HG02588 (cell line): ENCODE measurements at regions not wholly inside any gene's neighbourhood (a gene's known extent, or its start where the extent isn't known, plus 50 kb on each side); places are given as distances from the start of the nearest gene placed in this dataset.

Experiments
- ATAC-seq: cut with Tn5 transposase; IDR thresholded peaks from one replicate; pipeline ENCODE4 v1.9.1; 2021; ENCODE audit warnings: mild to moderate bottlenecking, moderate library complexity; ENCODE audit not compliant: unreplicated experiment

- peak; percentile 94 for ATAC-seq
Measured at GRCh38 chr18:60146220-60146960, 226.2 kb downstream of the MC4R start.

GRCh38 chr18:60145776-60146175 is 226.8 kb downstream of the MC4R start:
- ATAC-seq = peak; percentile 21

GRCh38 chr18:60134806-60135205 is 235.0 kb downstream of the PMAIP1 start:
- no peak for ATAC-seq

- no peak for ATAC-seq
Measured at GRCh38 chr18:60130284-60130683, 230.5 kb downstream of the PMAIP1 start.

GRCh38 chr18:60123031-60123430 is 223.2 kb downstream of the PMAIP1 start:
- no peak for ATAC-seq

GRCh38 chr18:60122339-60122738 is 222.5 kb downstream of the PMAIP1 start:
- no peak for ATAC-seq

- no peak for ATAC-seq
Measured at GRCh38 chr18:60120231-60120750, 220.5 kb downstream of the PMAIP1 start.

DNA sequence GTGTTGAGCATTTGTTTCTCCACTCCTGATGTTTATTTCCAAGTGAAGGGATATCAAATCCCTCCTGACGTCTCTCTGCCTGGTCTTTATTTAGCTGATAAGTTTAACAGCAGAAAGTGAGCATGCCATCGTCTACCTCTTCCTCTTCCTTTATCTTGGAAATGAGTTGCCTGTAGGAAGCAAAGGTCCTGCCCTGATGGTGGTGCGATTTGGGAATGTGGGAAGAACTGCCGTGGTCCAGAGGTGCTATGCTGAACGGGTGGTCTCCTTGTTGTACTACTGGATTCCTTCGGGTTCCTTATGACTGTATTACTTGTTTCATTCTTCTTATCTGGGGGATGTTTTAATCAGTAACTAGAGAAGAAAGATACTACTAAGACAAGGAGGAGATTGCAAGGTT is 217.5 kb downstream of the PMAIP1 start:
- ATAC-seq = no peak

DNA sequence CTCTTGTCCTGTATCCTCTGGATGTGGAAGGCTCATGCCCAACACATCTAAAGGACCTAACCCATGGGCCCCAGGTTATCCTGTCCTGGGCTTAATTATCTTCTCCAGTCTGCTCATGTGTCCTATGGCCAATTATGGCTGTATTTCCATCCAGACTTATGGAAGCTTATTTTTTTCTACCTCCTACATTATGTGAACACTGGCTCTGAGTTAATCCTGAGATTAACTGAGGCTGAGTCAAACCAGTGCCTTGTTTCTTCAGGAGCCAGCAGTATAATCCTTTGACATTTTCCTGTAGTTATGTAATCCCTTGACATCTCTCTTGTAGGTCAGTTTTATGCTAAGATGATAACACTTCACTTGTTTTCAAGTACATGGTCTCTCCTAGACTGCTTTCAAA is 213.6 kb downstream of the PMAIP1 start:
- no peak for ATAC-seq

DNA sequence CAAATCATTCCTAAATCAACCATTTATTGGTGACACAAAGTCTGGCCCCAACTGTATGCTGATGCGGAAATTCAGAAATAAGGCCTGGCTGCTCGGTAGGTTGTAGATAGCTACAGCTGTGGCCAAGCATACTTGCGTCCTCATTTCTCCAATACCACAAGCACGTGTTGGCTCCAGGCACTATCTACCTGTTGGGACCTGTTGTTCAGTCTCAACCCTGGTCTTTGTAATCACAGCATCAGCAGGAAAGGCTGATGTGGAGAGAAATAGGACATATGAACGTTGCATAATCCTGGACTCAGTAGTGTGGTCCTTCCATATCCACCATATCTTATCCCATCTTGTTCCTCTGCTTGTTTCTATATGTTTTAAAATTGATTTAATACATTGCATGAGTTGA is 212.6 kb downstream of the PMAIP1 start:
- ATAC-seq = no peak

DNA sequence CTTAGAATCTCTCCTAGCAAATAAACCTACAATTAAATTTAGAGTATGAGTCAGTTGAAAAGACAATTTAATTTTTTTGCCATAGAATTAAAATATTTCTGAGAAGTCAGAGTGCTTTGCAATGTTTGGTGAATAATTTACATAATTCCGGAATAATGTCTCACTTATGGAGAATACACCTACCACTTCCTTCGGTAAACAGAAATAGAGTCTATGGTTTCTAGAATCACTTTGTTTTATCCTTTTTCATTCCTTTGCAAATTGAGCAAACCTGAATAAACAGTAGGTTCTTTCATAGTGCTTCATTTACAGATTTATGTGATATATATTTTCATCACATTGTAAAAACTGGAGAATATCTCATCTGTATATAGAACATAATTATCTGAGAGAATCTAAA is 211.7 kb downstream of the PMAIP1 start:
- ATAC-seq = no peak

DNA sequence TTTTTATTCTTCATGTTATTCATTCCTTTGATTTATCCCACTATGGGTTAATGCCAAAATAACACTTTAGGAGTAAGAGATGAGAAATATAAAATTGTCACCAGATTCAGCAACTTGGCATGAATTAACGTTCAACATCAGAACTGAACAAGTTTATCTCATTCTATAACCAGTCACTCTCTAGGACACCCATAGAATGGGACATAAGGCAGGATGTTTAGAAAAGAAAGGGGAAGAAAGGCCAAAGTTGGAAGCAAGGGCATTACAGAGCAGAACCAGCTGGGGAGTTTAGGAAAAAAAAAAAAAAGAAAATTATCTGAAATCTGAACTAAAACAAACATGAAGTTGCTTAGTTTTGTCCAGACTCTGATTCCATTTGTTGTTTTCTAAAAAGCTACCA is 211.0 kb downstream of the PMAIP1 start:
- no peak for ATAC-seq

DNA sequence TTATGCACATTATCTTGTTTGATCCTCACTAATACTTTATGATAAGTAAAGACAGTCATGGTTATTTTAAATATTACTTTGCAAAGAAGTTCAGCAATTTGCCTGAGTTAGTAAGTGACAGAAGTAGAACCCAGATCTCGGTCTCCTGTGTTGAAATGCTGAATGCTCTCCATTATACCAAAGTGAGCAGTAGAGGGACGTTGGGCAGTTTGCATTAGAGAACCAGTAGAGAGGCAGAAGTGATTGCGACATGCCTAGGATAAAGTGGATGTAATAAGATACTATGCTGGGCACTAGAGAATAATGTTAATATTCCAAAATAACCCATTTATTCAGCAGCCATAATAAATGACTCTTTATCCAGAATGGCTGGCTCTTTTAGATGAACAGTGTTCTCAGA is 201.0 kb downstream of the PMAIP1 start:
- ATAC-seq = no peak

DNA sequence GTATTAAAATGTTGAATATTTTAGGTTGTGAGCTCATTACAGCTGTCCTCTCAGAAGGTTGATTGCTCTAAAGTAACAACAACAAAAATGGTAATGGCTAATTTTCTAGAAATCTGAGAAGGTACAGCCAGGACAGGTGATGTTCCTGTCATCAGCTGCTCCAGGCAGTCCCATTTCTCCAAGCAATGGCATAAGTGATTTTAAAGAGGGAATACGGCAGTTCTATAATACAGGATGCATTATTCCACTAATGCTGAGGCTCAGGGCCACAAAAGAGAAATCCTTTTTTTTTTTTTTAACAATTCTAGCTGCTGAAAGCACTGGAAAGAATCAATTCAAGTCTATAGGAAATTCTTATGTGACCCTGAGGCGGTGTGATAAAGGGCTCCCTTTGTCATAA is 199.9 kb downstream of the PMAIP1 start:
- ATAC-seq = no peak

GRCh38 chr18:60096428-60096827 is 196.6 kb downstream of the PMAIP1 start:
- ATAC-seq = no peak

GRCh38 chr18:60092073-60092472 is 192.3 kb downstream of the PMAIP1 start:
- ATAC-seq = no peak

DNA sequence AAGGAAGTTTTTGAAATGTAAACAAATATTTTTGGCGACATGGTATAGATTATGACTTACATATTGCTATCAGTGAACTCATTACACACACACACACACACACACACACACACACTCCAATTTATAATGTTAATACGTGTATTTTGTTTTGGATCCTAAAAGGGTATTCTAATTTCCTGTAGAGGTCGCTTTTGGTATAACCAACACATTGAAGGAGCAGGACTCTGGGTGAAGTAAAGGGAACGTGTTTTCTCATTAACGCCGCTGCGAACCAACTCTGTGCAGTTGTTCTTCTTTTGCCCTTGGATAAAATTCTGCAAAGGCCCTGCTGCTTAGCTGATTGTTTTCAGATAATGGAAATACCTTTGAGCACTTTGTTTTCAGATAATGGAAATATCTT is 190.4 kb downstream of the PMAIP1 start:
- ATAC-seq = peak; percentile 54

- no peak for ATAC-seq
Measured at GRCh38 chr18:60082790-60083189, 183.0 kb downstream of the PMAIP1 start.

DNA sequence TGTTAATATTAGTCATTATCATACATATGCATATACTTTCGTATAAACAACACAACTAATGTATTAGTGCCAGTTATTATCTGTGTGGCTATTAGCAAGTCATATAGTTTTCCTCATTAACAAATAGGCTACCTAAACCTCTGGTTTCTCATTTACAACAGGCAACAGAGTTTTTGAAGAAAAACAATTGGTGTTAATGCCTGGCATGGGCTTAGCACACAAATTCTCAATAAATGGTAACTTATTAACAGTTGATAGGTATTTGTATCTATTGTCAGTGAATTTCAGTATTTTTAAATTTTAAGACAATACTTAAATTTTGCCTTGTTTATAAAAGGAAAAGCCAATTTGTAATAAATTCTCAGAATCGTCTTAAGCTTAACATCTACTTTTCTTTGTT is 182.5 kb downstream of the PMAIP1 start:
- ATAC-seq = no peak

GRCh38 chr18:60075477-60075876 is 175.7 kb downstream of the PMAIP1 start:
- ATAC-seq = no peak

DNA sequence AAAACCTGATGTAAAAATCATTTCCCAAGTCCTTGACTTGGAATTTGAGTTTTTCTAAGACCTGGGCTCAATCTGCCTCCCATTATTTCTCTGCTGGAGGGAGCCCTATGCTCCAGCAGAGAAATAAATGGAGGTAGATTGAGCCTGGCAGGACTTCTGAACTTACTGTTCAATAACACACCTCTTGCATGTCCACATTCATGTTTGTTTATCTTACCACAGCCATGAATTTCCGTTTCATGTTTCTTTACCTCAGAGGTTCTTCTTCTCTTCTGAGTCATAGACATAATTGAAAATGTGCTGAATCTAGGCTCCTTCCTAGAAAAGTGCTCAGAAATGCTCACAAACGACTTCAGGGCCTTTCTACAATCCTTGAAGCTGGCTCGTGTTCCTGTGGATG is 170.8 kb downstream of the PMAIP1 start:
- ATAC-seq = no peak

GRCh38 chr18:60069145-60069544 is 169.3 kb downstream of the PMAIP1 start:
- ATAC-seq = no peak
